NCI-H1694 treated with DMSO at 0.1 percent for 48 hours (cell line): ENCODE measurements at regions not wholly inside any gene's neighbourhood (a gene's known extent, or its start where the extent isn't known, plus 50 kb on each side); places are given as distances from the start of the nearest gene placed in this dataset.

Source experiments
- DNase-seq: peaks from one replicate; lab custom pipeline; 2025; lab: John Stamatoyannopoulos, UW

GRCh38 chr7:25632616-25633015 lies 404.3 kb upstream of the NPVF start:
- no peak for DNase-seq

- DNase-seq: no peak
These were observed 405.2 kb upstream of the NPVF start for GRCh38 chr7:25633426-25634036.

- no peak for DNase-seq
These were observed 407.9 kb upstream of the NPVF start for GRCh38 chr7:25636168-25636567.

- no peak for DNase-seq
These were observed 408.6 kb upstream of the NPVF start for GRCh38 chr7:25636871-25637283.

GRCh38 chr7:25638068-25638467 lies 409.8 kb upstream of the NPVF start:
- DNase-seq: no peak

GRCh38 chr7:25638590-25639244 lies 410.4 kb upstream of the NPVF start:
- DNase-seq: no peak

GRCh38 chr7:25642849-25643248 lies 414.6 kb upstream of the NPVF start:
- no peak for DNase-seq

GRCh38 chr7:25643286-25643685 lies 415.0 kb upstream of the NPVF start:
- no peak for DNase-seq

- no peak for DNase-seq
These were observed 415.6 kb upstream of the NPVF start for GRCh38 chr7:25643770-25644394.

GRCh38 chr7:25646726-25647413 lies 418.6 kb upstream of the NPVF start:
- no peak for DNase-seq

GRCh38 chr7:25647872-25648271 lies 419.6 kb upstream of the NPVF start:
- no peak for DNase-seq

- DNase-seq: no peak
These were observed 424.1 kb upstream of the NPVF start for GRCh38 chr7:25652366-25652765.

GRCh38 chr7:25653384-25653783 lies 425.1 kb upstream of the NPVF start:
- DNase-seq: no peak

GRCh38 chr7:25656071-25656470 lies 427.8 kb upstream of the NPVF start:
- no peak for DNase-seq

GRCh38 chr7:25656581-25657026 lies 428.3 kb upstream of the NPVF start:
- no peak for DNase-seq

- no peak for DNase-seq
These were observed 430.1 kb upstream of the NPVF start for GRCh38 chr7:25658375-25658774.

GRCh38 chr7:25659841-25660240 lies 431.6 kb upstream of the NPVF start:
- DNase-seq: no peak

GRCh38 chr7:25662841-25663800 lies 434.8 kb upstream of the NPVF start:
- DNase-seq: no peak

- DNase-seq: no peak
These were observed 435.6 kb upstream of the NPVF start for GRCh38 chr7:25663877-25664276.

- DNase-seq: no peak
These were observed 436.3 kb upstream of the NPVF start for GRCh38 chr7:25664593-25664992.

GRCh38 chr7:25665374-25665773 lies 437.1 kb upstream of the NPVF start:
- DNase-seq: no peak
